ENCODE measurements at regions not wholly inside any gene's neighbourhood (a gene's known extent, or its start where the extent isn't known, plus 50 kb on each side); places are given as distances from the start of the nearest gene placed in this dataset.

DNA sequence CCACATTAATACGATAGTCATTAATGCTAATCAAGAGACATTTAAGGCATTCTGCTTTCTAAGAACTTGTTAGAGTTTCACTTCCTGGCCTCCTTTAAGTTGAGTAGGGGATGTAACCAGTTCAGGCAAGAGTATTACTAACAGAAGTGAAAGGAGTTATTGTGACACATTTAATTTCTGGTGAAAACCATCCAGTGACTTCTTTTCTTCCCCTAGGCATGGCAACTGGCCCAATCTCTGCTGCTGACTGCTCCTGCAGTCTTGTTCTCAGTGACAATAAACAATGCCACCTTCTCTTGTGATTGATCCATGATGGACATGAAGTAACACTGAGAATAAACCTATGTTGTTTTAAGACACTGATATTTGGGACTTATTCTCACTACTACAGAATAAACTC, 130.9 kb upstream of the DEFB112 start:
- no peaks in the 10 kb centered on the region for H3K27me3 ChIP-seq (ENCODE audit: control insufficient read depth, insufficient read depth, low read length)
- no peak for DNase-seq
- H3K4me3 ChIP-seq (ENCODE audit: insufficient read depth, low read depth, low read length): no peak overlapping the region
- no peaks in the 10 kb centered on the region for H3K36me3 ChIP-seq (replicated peaks; ENCODE audit: control insufficient read depth, insufficient read depth, low read length)

- no peak overlapping the region for H3K4me3 ChIP-seq (ENCODE audit: insufficient read depth, low read depth, low read length)
- DNase-seq: peak; percentile 8
These were observed 135.3 kb upstream of the DEFB112 start for GRCh38 chr6:50185006-50185405.

GRCh38 chr6:50187351-50187921, 137.7 kb upstream of the DEFB112 start:
- Histone ChIP-seq H3K36me3 (replicated peaks; ENCODE audit: control insufficient read depth, insufficient read depth, low read length) (no peaks in the 10 kb centered on the region), H3K4me3 (ENCODE audit: insufficient read depth, low read depth, low read length) (no peak overlapping the region), H3K27me3 (ENCODE audit: control insufficient read depth, insufficient read depth, low read length) (no peaks in the 10 kb centered on the region)
- no peak for DNase-seq

More at GRCh38 chr6:50185006-50185405, 135.3 kb upstream of the DEFB112 start:
- H3K36me3 ChIP-seq (replicated peaks; ENCODE audit: control insufficient read depth, insufficient read depth, low read length): no peaks in the 10 kb centered on the region
- H3K27me3 ChIP-seq (ENCODE audit: control insufficient read depth, insufficient read depth, low read length): no peaks in the 10 kb centered on the region

- DNase-seq: peak; percentile 8
- Histone ChIP-seq H3K27me3 (ENCODE audit: control insufficient read depth, insufficient read depth, low read length) (no peaks in the 10 kb centered on the region), H3K36me3 (replicated peaks; ENCODE audit: control insufficient read depth, insufficient read depth, low read length) (no peaks in the 10 kb centered on the region), H3K4me3 (ENCODE audit: insufficient read depth, low read depth, low read length) (no peak overlapping the region)
These were observed 148.5 kb upstream of the DEFB112 start for GRCh38 chr6:50198245-50198644.

DNA sequence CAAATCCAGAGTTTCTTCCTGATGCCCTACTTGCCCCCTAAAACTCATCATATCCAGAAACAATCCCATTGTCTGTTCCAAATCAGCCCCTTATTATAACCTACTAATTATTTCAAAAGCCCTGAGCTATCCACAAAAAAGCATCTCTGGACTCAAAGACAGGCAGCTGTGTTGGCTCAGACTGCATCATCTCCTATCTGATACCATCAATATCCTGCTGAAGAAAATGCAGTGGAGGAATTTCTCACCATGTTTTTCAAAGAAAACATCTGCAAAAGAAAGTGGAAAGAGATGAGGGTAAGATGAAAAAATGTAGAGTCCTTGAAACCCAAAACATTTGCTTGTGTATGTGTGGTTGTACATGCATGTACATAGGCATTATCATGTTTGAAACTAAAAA, 153.0 kb upstream of the DEFB112 start:
- Histone ChIP-seq H3K4me3 (ENCODE audit: insufficient read depth, low read depth, low read length) (no peak overlapping the region), H3K36me3 (replicated peaks; ENCODE audit: control insufficient read depth, insufficient read depth, low read length) (no peaks in the 10 kb centered on the region), H3K27me3 (ENCODE audit: control insufficient read depth, insufficient read depth, low read length) (no peaks in the 10 kb centered on the region)
- DNase-seq: no peak

DNA sequence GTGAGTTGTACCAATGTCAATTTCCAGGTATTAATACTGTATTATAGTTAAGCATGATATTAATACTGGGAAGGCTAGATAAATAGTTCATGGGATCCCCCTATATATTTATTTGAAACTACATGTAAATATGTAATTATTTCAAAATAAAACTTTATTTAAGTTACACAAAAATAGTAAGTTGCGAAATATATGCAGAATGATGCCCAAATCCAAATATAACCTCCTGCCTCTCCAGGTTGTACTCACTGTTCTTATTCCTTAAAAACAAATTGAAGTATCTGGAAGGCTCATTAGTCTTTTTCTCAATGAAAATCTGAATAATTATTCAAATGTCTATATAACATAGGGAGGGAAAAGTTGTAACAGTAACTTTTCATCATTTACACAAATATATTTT, 161.9 kb upstream of the DEFB112 start:
- no peak for DNase-seq
- Histone ChIP-seq H3K27me3 (ENCODE audit: control insufficient read depth, insufficient read depth, low read length) (no peaks in the 10 kb centered on the region), H3K36me3 (replicated peaks; ENCODE audit: control insufficient read depth, insufficient read depth, low read length) (no peaks in the 10 kb centered on the region), H3K4me3 (ENCODE audit: insufficient read depth, low read depth, low read length) (no peak overlapping the region)

DNA sequence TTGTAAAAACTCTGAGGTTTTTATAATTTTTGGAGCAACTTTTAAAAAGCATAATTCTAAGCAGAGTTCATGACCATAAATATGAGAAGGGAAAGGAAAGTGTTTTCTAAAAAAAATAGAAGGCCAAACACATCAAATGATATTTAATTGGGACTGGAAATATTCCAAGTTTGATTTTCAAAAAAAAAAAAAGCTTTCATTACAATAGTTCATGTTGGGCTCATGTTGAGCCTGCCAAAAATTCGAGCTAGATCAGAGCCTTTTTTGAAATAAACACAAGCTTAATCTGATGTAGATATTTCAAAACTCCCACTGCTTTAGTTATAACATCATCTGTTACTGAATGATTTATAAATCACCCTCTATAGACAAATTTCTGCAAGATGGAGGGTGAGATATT, 163.4 kb upstream of the DEFB112 start:
- H3K4me3 ChIP-seq (ENCODE audit: insufficient read depth, low read depth, low read length): no peak overlapping the region
- DNase-seq: no peak
- no peaks in the 10 kb centered on the region for H3K27me3 ChIP-seq (ENCODE audit: control insufficient read depth, insufficient read depth, low read length)
- H3K36me3 ChIP-seq (replicated peaks; ENCODE audit: control insufficient read depth, insufficient read depth, low read length): no peaks in the 10 kb centered on the region

GRCh38 chr6:50214937-50215336, 165.2 kb upstream of the DEFB112 start:
- Histone ChIP-seq H3K27me3 (ENCODE audit: control insufficient read depth, insufficient read depth, low read length) (no peaks in the 10 kb centered on the region), H3K36me3 (replicated peaks; ENCODE audit: control insufficient read depth, insufficient read depth, low read length) (no peaks in the 10 kb centered on the region), H3K4me3 (ENCODE audit: insufficient read depth, low read depth, low read length) (no peak overlapping the region)
- DNase-seq: no peak

DNA sequence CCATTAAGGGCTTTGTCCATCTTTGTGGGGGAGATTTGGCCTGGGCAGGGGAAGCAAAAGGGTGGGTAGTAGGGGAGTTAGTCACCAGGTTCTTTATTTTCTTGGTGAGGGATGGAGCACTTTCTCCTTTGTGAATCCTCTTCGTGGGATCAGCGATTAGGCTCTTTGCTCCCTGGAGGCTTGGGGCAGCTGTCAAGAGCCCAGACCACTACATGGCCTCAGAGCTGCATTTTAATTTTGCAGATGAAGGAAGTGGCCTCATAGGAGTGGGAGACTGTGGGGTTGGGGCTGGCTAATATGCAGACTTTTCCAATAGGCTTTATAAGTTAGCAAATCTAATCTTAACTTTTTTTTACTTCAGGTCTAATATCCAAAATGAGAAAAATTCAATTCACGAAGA, 168.1 kb upstream of the DEFB112 start:
- Histone ChIP-seq H3K36me3 (replicated peaks; ENCODE audit: control insufficient read depth, insufficient read depth, low read length) (no peaks in the 10 kb centered on the region), H3K27me3 (ENCODE audit: control insufficient read depth, insufficient read depth, low read length) (no peaks in the 10 kb centered on the region), H3K4me3 (ENCODE audit: insufficient read depth, low read depth, low read length) (no peak overlapping the region)
- no peak for DNase-seq

DNA sequence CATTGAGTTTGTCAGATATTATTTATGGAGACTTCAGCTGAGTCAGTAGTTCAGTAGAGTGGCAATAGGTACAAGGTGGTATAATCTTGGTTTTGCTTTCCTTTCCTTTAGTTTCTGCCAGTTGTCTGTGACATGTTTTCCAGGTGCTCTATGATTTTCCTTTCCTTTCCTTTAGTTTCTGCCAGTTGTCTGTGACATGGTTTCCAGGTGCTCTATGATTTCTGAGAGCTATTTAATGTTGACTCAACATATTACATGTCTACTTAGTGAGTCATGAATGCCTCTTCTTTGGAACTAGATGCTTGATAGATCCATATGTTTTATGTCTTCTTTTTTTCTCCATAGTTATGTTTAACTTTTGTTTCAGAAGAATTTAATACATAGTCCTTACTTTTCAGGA, 186.4 kb upstream of the DEFB112 start:
- Histone ChIP-seq H3K36me3 (replicated peaks; ENCODE audit: control insufficient read depth, insufficient read depth, low read length) (no peaks in the 10 kb centered on the region), H3K27me3 (ENCODE audit: control insufficient read depth, insufficient read depth, low read length) (no peaks in the 10 kb centered on the region), H3K4me3 (ENCODE audit: insufficient read depth, low read depth, low read length) (no peak overlapping the region)
- no peak for DNase-seq

GRCh38 chr6:50239853-50240252, 190.1 kb upstream of the DEFB112 start:
- DNase-seq: no peak
- Histone ChIP-seq H3K36me3 (replicated peaks; ENCODE audit: control insufficient read depth, insufficient read depth, low read length) (no peaks in the 10 kb centered on the region), H3K4me3 (ENCODE audit: insufficient read depth, low read depth, low read length) (no peak overlapping the region), H3K27me3 (ENCODE audit: control insufficient read depth, insufficient read depth, low read length) (no peaks in the 10 kb centered on the region)

- no peaks in the 10 kb centered on the region for H3K36me3 ChIP-seq (replicated peaks; ENCODE audit: control insufficient read depth, insufficient read depth, low read length)
- DNase-seq: no peak
- no peaks in the 10 kb centered on the region for H3K27me3 ChIP-seq (ENCODE audit: control insufficient read depth, insufficient read depth, low read length)
- no peak overlapping the region for H3K4me3 ChIP-seq (ENCODE audit: insufficient read depth, low read depth, low read length)
These were observed 191.3 kb upstream of the DEFB112 start for GRCh38 chr6:50240986-50241385.

GRCh38 chr6:50249493-50249892, 199.8 kb upstream of the DEFB112 start:
- Histone ChIP-seq H3K27me3 (ENCODE audit: control insufficient read depth, insufficient read depth, low read length) (no peaks in the 10 kb centered on the region), H3K36me3 (replicated peaks; ENCODE audit: control insufficient read depth, insufficient read depth, low read length) (no peaks in the 10 kb centered on the region), H3K4me3 (ENCODE audit: insufficient read depth, low read depth, low read length) (no peak overlapping the region)
- DNase-seq: no peak

DNA sequence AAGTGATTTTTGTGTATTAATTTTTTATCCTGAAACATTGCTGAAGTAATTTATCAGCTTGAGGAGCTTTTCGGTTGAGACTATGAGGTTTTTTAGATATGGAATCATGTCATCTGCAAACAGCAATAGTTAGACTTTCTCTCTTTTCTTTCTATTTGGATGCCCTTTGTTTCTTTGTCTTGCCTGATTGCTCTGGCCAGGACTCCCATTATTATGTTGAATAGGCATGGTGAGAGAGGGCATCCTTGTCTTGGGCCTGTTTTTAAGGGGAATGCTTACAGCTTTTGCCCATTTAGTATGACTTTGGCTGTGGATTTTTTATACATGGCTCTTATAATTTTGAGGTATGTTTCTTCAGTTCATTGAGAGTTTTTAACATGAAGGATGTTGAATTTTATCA, 207.6 kb upstream of the DEFB112 start:
- Histone ChIP-seq H3K27me3 (ENCODE audit: control insufficient read depth, insufficient read depth, low read length) (no peaks in the 10 kb centered on the region), H3K4me3 (ENCODE audit: insufficient read depth, low read depth, low read length) (no peak overlapping the region), H3K36me3 (replicated peaks; ENCODE audit: control insufficient read depth, insufficient read depth, low read length) (no peaks in the 10 kb centered on the region)
- DNase-seq: no peak

- no peaks in the 10 kb centered on the region for H3K36me3 ChIP-seq (replicated peaks; ENCODE audit: control insufficient read depth, insufficient read depth, low read length)
- no peaks in the 10 kb centered on the region for H3K27me3 ChIP-seq (ENCODE audit: control insufficient read depth, insufficient read depth, low read length)
- no peak for DNase-seq
- H3K4me3 ChIP-seq (ENCODE audit: insufficient read depth, low read depth, low read length): no peak overlapping the region
These were observed 210.2 kb upstream of the DEFB112 start for GRCh38 chr6:50259903-50260302.

DNA sequence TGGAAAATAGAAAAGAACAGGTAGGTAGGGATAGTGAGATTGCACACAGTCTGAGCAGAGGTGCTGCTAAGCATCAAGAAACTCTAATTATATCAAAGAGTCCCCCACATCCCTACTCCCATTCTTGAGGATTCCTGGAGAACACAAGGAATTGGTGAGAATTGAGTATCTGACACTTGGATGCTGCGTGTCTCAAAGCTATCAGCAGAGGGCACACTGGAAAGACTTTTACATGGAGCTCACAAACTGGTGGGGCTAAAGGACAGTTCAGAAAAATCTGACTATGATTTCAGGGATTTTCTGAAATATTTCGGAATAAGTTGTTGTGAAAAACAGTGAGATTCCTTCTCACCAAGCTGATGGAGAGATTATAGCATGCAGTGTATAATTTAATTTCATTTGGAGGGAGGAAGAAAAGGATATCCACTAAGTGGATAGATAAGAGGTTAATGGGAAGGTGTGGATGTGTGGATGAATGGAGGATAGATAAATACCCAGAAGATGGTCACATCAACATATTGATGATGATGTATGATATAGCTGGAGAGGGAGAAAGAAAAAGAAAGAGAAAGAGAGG, 215.4 kb upstream of the DEFB112 start:
- Histone ChIP-seq H3K4me3 (ENCODE audit: insufficient read depth, low read depth, low read length) (no peak overlapping the region), H3K27me3 (ENCODE audit: control insufficient read depth, insufficient read depth, low read length) (no peaks in the 10 kb centered on the region), H3K36me3 (replicated peaks; ENCODE audit: control insufficient read depth, insufficient read depth, low read length) (no peaks in the 10 kb centered on the region)
- peak; percentile 31 for DNase-seq
